Astrocyte (in vitro differentiated cells and primary cell): ENCODE measurements at regions not wholly inside any gene's neighbourhood (a gene's known extent, or its start where the extent isn't known, plus 50 kb on each side); places are given as distances from the start of the nearest gene placed in this dataset.

Experiments
- DNase-seq: peaks from one replicate; pipeline ENCODE4 v3.0.0-alpha.2; 2010; ENCODE audit warnings: low read depth
- FAIRE-seq: peaks from 2 replicates; lab custom pipeline; 2011; peaks lifted over from hg19 to GRCh38; lab: Jason Lieb, UNC
- H2AFZ ChIP-seq: 2 replicates; pipeline ENCODE4 v1.6.0; 2012; ENCODE audit warnings: low read depth, low read length, inconsistent platforms
- H3K27ac ChIP-seq: 2 replicates; pipeline ENCODE4 v1.5.1; 2011; ENCODE audit warnings: low read depth, low read length, inconsistent platforms
- H3K27me3 ChIP-seq: 2 replicates; pipeline ENCODE4 v1.6.0; 2011; ENCODE audit warnings: low read length, inconsistent platforms; ENCODE audit not compliant: insufficient read depth
- H3K36me3 ChIP-seq: 2 replicates; pipeline ENCODE4 v1.5.1; 2011; ENCODE audit warnings: low read length, inconsistent platforms; ENCODE audit not compliant: insufficient read depth
- H3K4me1 ChIP-seq: 2 replicates; pipeline ENCODE4 v1.5.1; 2011; ENCODE audit warnings: low read length, inconsistent platforms; ENCODE audit not compliant: insufficient read depth
- H3K4me2 ChIP-seq: 2 replicates; pipeline ENCODE4 v1.6.0; 2012; ENCODE audit warnings: low read length, inconsistent platforms
- H3K4me3 ChIP-seq: 2 replicates; pipeline ENCODE4 v1.5.1; 2011; ENCODE audit warnings: low read depth, mild to moderate bottlenecking, low read length, inconsistent platforms; ENCODE audit not compliant: insufficient read depth
- H3K79me2 ChIP-seq: 2 replicates; pipeline ENCODE4 v1.6.0; 2012; ENCODE audit warnings: mild to moderate bottlenecking, low read length, inconsistent platforms; ENCODE audit not compliant: insufficient read depth
- H3K9ac ChIP-seq: 2 replicates; pipeline ENCODE4 v1.6.0; 2012; ENCODE audit warnings: mild to moderate bottlenecking, low read length, inconsistent platforms
- H3K9me3 ChIP-seq: 2 replicates; pipeline ENCODE4 v1.5.1; 2012; ENCODE audit warnings: low read depth, mild to moderate bottlenecking, low read length, inconsistent platforms; ENCODE audit not compliant: insufficient read depth
- H4K20me1 ChIP-seq: 2 replicates; pipeline ENCODE4 v1.6.0; 2012; ENCODE audit warnings: low read length, inconsistent platforms; ENCODE audit not compliant: insufficient read depth
- H3K27ac Mint-ChIP-seq: one replicate; pipeline ENCODE4 v1.8.0; 2021; ENCODE audit warnings: mild to moderate bottlenecking, mixed read lengths; ENCODE audit not compliant: unreplicated experiment
- H3K27me3 Mint-ChIP-seq: one replicate; pipeline ENCODE4 v1.8.0; 2021; ENCODE audit warnings: low read depth, mixed read lengths; ENCODE audit not compliant: unreplicated experiment
- H3K36me3 Mint-ChIP-seq: one replicate; pipeline ENCODE4 v1.8.0; 2021; ENCODE audit warnings: low read depth, mixed read lengths; ENCODE audit not compliant: unreplicated experiment
- H3K4me1 Mint-ChIP-seq: one replicate; pipeline ENCODE4 v1.8.0; 2021; ENCODE audit warnings: low read depth, mixed read lengths; ENCODE audit not compliant: unreplicated experiment
- H3K4me3 Mint-ChIP-seq: one replicate; pipeline ENCODE4 v1.8.0; 2021; ENCODE audit warnings: mild to moderate bottlenecking, moderate library complexity, mixed read lengths; ENCODE audit not compliant: unreplicated experiment
- H3K9me3 Mint-ChIP-seq: one replicate; pipeline ENCODE4 v1.8.0; 2021; ENCODE audit warnings: mild to moderate bottlenecking, mixed read lengths; ENCODE audit not compliant: unreplicated experiment
- EZH2 ChIP-seq: IDR thresholded peaks from 2 replicates; pipeline ENCODE4 v1.6.1; 2012; ENCODE audit warnings: mild to moderate bottlenecking, low read length, inconsistent platforms; ENCODE audit not compliant: insufficient read depth
- TF ChIP-seq, protein P1 (sequence below): IDR thresholded peaks from 2 replicates; pipeline ENCODE4 v1.5.1; 2011; ENCODE audit warnings: low read depth, mild to moderate bottlenecking, inconsistent platforms, low read length, moderate library complexity; ENCODE audit not compliant: insufficient read depth

DNA sequence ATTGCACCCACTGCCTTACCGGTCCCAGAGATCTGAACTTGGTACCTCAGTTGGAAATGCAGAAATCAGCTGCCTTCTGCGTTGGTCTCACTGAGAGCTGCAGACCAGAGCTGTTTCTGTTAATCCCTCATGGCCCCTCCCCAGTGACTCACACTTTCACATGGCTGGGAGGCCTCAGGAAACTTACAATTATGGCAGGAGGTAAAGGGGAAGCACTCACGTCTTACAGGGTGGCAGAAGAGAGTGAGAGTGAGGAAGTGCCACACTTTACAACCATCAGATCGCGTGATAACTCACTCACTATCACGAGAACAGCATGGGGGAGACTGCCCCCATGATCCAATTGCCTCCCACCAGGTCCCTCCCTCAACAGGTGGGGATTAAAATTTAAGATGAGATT, 648.5 kb downstream of the MTRR start:
- Mint-ChIP-seq H3K9me3 (peaks cover 7% of the 10 kb centered on the region), H3K4me1 (peaks cover 30% of the 10 kb centered on the region), H3K4me3 (no peak overlapping the region), H3K27ac (peak overlapping the region; percentile 28), H3K27me3 (no peaks in the 10 kb centered on the region), H3K36me3 (no peaks in the 10 kb centered on the region)
- no peak overlapping the region for H3K27ac ChIP-seq
- no peaks in the 10 kb centered on the region for H3K79me2 ChIP-seq
- no peak overlapping the region for H2AFZ ChIP-seq
- no peaks in the 10 kb centered on the region for H3K27me3 ChIP-seq
- no peaks in the 10 kb centered on the region for H3K4me1 ChIP-seq
- no peak for TF ChIP-seq EZH2
- TF ChIP-seq, protein P1, sequence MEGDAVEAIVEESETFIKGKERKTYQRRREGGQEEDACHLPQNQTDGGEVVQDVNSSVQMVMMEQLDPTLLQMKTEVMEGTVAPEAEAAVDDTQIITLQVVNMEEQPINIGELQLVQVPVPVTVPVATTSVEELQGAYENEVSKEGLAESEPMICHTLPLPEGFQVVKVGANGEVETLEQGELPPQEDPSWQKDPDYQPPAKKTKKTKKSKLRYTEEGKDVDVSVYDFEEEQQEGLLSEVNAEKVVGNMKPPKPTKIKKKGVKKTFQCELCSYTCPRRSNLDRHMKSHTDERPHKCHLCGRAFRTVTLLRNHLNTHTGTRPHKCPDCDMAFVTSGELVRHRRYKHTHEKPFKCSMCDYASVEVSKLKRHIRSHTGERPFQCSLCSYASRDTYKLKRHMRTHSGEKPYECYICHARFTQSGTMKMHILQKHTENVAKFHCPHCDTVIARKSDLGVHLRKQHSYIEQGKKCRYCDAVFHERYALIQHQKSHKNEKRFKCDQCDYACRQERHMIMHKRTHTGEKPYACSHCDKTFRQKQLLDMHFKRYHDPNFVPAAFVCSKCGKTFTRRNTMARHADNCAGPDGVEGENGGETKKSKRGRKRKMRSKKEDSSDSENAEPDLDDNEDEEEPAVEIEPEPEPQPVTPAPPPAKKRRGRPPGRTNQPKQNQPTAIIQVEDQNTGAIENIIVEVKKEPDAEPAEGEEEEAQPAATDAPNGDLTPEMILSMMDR, result no peak
- no peaks in the 10 kb centered on the region for H3K36me3 ChIP-seq
- no peak overlapping the region for H3K9ac ChIP-seq
- DNase-seq (no peak), FAIRE-seq (no peak)
- no peak overlapping the region for H3K4me3 ChIP-seq
- no peaks in the 10 kb centered on the region for H4K20me1 ChIP-seq
- H3K9me3 ChIP-seq, result no peaks in the 10 kb centered on the region
- H3K4me2 ChIP-seq, result no peak overlapping the region

DNA sequence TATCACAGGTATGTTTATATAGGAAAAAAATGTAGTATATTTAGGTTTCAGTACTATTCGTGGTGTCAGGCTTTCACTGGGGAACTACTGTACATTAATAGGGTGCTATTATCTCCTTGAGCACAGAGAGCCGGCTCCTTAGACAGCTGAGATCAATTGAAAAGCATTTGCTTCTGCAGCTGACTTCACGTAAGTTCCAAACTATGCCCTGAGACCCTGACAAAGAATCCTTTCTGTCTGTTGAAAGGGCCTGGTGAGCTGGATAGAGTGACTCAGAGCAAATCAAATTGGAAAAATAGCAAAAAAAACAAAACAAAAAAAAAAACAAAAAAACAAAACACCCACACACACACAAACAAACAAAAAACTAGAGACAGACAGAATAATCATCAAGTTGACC, 652.0 kb downstream of the MTRR start:
- no peak overlapping the region for H3K4me3 Mint-ChIP-seq
- peaks cover 23% of the 10 kb centered on the region for H3K4me1 Mint-ChIP-seq
- no peak overlapping the region for H2AFZ ChIP-seq
- no peaks in the 10 kb centered on the region for H3K27me3 ChIP-seq
- no peak overlapping the region for H3K9ac ChIP-seq
- no peaks in the 10 kb centered on the region for H3K27me3 Mint-ChIP-seq
- H3K4me1 ChIP-seq, result no peaks in the 10 kb centered on the region
- peak overlapping the region; percentile 99 for H3K27ac Mint-ChIP-seq
- no peaks in the 10 kb centered on the region for H3K79me2 ChIP-seq
- H3K4me3 ChIP-seq, result no peak overlapping the region
- H4K20me1 ChIP-seq, result no peaks in the 10 kb centered on the region
- TF ChIP-seq, protein P1, result no peak
- TF ChIP-seq EZH2, result no peak
- H3K36me3 Mint-ChIP-seq, result no peaks in the 10 kb centered on the region
- H3K9me3 Mint-ChIP-seq, result no peaks in the 10 kb centered on the region
- H3K27ac ChIP-seq, result no peak overlapping the region
- DNase-seq (no peak), FAIRE-seq (no peak)
- no peaks in the 10 kb centered on the region for H3K9me3 ChIP-seq
- no peaks in the 10 kb centered on the region for H3K36me3 ChIP-seq
- H3K4me2 ChIP-seq, result no peak overlapping the region

GRCh38 chr5:8521991-8522390, 653.0 kb downstream of the MTRR start:
- H3K4me2 ChIP-seq, result no peak overlapping the region
- no peak overlapping the region for H3K4me3 ChIP-seq
- Mint-ChIP-seq H3K4me3 (no peak overlapping the region), H3K4me1 (peaks cover 23% of the 10 kb centered on the region), H3K36me3 (no peaks in the 10 kb centered on the region), H3K27ac (no peak overlapping the region), H3K9me3 (no peaks in the 10 kb centered on the region), H3K27me3 (no peaks in the 10 kb centered on the region)
- no peak overlapping the region for H3K9ac ChIP-seq
- DNase-seq (no peak), FAIRE-seq (no peak)
- no peaks in the 10 kb centered on the region for H3K79me2 ChIP-seq
- no peak for TF ChIP-seq EZH2
- TF ChIP-seq, protein P1, result no peak
- H3K27ac ChIP-seq, result no peak overlapping the region
- H2AFZ ChIP-seq, result no peak overlapping the region
- H3K4me1 ChIP-seq, result no peaks in the 10 kb centered on the region
- no peaks in the 10 kb centered on the region for H3K9me3 ChIP-seq
- no peaks in the 10 kb centered on the region for H3K27me3 ChIP-seq
- H3K36me3 ChIP-seq, result no peaks in the 10 kb centered on the region
- no peaks in the 10 kb centered on the region for H4K20me1 ChIP-seq
